HG03354 (cell line): ENCODE measurements at regions not wholly inside any gene's neighbourhood (a gene's known extent, or its start where the extent isn't known, plus 50 kb on each side); places are given as distances from the start of the nearest gene placed in this dataset.

Source experiments
- ATAC-seq: cut with Tn5 transposase; IDR thresholded peaks from one replicate; pipeline ENCODE4 v1.9.1; 2021; ENCODE audit warnings: mild to moderate bottlenecking; ENCODE audit not compliant: unreplicated experiment, poor library complexity, severe bottlenecking

DNA sequence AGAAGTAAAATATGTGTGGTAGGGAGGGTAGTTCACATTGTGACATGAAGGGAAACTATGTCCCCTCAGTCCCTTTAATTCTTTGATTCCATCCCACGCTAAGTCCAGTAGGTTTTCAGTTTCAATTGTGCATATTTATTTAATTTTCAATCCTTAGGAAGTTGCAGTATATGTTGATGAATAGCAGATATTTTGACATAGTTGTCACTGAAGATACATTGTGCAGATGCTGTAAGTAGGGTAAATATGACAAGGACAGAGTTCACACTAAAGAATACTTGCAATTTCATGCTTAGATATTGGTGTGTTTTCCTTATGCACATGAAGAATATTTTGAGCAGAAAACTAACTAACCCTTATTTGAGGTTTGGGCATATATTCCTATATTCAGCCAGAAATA lies 595.4 kb upstream of the MIR17HG start:
- no peak for ATAC-seq

DNA sequence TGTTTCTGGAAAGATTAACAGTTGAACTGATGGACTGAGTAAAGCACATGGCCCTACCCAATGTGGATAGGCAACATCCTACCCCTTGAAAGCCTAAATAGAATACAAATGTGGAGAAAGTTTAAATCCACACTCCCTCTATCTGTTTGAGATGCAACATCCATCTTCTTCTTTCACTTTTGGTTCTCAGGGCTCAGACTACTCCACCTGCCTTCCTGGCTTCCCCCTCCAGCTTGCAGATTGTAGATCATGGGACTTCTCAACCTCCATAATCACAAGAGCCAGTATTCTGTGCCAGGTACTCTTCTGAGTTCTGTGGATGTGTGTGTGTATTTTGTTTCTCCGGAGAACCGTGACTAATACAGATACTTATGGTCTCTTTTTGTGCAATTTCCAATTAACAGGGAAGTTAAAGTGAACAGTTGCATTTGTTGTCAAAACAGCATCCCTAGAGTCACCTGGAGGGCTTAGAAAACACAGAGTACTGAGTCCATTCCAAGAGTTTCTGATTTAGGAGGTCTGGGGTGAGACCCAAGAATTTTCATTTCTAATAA lies 590.3 kb upstream of the MIR17HG start:
- no peak for ATAC-seq

DNA sequence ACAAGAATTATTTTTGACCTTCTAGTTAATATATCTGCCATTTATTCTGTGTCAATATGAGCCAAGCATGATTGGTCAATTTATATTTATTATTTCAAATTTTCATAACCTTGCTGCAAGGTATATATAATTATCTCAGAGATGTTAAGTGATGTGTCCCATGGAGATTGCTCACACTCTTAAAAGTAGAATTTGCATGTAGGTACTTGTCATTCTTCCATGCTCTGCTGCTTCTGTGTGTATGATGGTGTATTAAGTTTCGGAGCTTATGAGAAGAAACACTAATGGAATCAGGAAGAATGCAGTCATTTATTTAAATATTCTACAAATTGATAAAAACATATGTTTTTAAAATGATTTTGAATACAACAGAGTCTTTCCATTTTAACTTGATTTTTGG lies 586.8 kb upstream of the MIR17HG start:
- ATAC-seq, result no peak

DNA sequence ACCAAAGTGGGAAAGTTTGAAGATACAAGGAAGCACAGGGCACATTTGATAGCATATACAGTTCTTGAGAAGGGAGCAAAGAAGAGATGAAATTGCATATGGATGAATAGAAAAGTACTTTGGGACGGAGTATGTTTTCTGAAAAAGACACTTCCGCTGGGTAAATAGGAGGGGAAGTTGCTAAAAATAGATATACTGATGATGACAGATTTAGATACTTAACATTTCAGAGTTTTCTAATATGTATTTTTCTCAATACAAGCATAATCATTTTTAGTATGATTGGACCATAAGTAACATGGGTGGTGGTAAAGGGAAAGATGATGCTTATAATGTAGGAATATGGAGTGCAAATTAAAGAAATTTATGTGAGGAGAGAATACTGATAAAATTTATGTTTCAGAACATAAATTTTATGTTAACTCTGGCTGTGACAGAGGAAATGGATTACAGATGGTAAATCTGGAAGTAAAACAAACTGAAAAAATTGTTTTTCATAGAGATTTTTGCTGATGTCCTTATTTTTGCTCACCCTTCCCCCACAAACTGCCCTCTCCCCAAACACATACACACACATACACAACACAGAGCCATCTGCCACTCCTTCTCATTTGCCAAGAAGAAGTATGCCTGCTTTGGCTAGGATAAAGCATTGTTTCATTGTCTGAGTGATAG lies 583.9 kb upstream of the MIR17HG start:
- ATAC-seq, result no peak

DNA sequence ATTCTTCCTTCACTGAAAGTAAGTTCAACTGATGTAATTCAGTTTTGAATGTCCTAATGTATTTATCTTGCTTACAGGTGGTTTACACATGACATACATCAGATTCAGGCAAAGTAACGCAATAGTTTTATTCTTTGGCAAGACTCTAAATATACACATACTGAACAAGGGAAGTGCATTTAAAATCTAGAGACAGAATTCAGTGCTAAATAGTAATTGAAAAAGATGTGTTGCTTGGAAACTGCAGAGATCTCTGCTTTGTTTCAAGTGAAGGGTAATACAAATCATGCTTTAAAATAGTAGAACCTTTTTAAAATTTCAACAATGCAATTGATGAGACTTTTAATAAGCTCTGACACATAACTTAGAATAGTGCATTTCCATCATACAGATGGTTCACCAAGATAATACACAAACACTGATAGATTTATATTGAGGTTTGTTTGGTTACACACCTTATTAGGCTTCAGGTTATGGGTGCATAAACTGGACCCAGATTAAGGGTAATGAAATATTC lies 581.0 kb upstream of the MIR17HG start:
- no peak for ATAC-seq

DNA sequence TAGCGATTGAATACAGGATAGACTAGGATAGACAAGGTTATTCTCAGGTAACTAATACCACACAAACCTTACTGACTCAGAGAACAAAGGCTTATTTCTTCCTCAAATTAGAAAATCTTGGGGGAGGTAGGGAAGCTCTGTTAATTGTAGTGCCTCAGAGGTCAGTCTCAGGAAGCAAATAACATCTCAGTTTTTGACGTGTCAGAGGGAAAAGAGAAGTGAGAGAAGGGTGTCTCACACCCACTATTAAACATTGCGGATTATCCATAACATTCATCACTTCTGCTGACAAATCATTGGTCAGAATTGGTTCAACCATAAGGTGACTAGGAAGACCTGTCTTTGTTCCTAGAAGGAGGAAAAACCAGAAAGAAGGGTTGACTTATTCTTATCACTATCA lies 579.4 kb upstream of the MIR17HG start:
- ATAC-seq, result no peak

DNA sequence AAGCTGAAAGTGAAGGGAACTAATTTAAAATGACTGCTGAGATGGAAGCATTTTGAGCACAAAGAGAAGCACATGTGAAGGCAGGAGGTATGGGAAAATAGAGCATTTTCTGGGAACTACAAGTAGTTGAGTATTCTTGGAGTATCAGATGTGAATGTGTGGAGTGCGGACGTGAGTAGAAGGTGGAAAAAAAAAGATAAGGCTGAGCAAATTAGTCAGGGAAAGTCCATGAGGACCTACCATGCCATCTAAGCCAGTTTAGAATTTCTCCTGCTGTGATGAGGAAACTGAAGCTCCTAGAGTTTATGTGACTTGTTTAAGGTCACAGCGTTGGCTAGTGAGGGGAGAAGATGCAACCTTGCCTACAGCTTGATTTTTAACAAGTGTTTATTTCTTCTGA lies 578.1 kb upstream of the MIR17HG start:
- no peak for ATAC-seq

DNA sequence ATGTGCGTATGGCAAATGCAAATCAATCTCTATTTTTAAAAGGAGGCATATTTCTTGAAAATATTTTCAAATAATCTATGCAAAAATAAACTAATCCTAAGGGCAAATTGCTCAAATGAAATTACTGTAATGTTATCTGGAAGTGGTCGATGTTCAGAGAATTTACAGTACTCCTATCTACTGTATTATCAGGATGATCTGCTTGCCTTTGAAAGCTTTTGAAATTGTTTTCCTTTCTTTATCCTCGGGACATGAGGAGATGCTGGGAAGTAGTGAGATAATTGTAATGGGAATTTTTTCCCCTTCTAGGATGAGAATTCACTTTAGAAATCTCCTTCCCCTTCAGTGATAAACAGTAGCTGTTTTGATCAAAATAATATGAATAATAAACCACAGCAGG lies 577.2 kb upstream of the MIR17HG start:
- no peak for ATAC-seq

DNA sequence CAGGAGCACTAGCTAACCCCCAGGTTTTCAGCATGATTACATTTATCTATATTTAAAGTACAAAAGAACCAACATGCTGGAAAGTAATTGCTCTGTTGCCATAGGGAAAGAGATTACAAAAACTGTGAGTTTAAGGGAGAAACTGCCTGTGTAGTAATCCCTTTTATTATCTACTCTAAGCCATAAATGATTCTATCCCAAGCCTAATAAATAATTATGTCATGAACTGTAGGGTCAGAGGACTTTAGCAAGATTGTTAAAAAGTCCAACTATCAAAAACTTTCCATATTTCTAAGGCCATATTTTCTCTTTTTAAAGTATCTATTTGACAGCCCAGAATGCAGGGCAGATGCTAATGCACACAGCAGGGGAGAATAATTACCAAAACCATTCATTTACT lies 573.8 kb upstream of the MIR17HG start:
- ATAC-seq, result no peak

DNA sequence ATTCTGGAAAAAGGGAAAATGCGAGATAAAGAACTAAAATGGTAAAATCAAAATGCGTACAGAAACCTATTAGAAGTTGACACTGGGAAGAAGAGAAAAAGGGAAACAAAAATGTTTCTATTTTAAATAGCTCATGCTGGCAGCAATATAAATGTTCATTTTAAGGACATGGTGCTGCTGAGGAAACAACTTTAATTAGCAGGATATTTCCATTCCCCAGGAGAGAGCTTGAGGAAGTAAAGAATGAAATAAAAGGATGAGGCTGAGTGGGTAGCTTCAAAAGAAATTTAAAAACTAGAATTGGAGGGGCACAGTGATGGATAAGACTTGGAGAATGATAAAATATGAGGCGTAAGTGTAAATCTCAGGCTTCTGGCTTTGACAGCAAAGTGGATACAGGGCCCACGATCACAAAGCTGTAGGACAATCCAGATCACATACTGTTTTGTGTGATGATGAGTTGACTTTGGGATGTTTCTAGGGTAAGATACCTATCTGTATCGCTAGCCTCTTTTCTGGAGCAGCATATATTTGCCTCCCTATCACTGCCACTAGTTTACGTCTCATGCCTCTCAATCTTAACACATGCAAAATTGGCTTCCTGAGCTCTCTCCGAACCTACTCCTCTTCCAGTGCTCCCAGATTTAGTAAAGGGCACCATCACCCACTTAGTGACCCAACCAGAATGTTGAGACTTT lies 571.3 kb upstream of the MIR17HG start:
- no peak for ATAC-seq

DNA sequence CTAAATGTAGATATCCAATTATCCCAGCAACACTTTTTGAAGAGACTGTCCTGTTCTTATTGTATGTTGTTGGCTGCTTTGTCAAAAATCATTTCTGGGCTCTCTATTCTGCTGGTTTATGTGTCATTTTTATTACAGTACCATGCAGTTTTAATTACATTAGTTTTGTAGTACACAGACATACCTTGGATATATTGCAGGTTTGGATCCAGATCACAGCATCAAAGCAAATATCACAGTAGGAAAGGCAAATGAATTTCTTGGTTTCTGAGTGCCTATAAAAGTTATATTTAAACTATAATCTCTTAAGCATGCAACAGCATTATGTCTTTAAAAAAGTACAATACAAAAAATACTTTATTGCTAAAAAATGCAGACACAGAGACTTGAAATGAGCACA lies 564.2 kb upstream of the MIR17HG start:
- ATAC-seq, result no peak

DNA sequence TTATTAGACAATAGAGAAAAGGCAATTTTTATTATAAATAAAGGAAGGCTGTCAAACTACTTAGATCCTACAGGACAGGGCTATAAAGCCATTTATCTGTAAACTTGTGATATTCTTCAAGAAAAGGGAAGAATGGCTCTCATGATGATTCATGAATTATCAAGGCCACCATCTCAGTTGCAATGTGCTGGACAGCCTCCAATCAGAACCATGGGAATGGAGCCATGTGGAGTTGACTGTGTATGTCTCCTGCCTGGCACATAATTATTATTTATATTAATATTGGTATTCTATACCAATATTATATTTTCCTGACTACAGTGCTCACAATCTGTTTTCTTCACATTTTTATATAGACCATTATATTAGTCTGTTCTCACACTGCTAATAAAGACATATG lies 560.5 kb upstream of the MIR17HG start:
- no peak for ATAC-seq

DNA sequence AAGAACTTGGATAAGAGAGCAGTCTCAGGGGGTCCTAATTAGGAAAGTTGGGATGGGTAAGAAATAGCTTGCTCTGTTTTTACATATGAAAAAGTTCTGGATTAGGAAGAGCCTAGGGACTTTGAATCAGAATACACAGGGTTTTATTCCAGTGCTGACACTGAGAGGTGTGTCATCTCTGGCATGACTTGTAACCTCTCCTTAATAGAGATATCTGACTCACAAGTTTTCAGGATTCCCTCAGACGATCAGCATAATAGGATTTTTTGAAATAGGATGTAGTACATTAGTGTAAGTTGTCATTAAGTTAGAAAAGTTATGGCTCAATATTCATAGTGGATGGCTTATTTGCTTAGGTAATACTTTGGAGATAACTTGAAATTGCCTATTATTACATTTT lies 555.2 kb upstream of the MIR17HG start:
- no peak for ATAC-seq

DNA sequence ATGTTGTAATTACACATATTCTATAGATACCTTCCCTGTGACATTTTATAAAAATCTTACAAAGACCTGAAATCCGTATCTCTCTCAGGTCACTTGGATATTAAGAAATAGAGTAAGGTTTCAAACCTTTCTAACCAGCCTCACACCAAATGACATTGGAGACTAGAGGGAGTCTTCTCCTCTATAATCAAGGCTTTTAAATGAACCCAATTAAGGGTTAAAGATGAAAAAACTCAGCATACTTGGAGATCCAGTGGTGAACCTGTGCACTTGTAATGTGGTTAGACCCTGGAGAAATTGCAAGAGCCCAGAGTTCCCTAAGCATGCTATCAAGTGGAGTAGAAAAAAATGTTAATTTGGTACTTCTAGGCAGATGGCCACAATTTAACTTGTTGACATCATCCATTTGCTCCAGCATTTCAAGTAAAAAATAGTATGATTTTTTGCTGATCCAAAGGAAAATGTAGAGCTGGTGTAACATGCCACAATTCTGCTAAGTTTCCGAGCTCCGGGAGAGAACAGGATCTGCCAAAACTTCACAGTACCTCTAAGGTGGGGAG lies 554.1 kb upstream of the MIR17HG start:
- ATAC-seq, result no peak

DNA sequence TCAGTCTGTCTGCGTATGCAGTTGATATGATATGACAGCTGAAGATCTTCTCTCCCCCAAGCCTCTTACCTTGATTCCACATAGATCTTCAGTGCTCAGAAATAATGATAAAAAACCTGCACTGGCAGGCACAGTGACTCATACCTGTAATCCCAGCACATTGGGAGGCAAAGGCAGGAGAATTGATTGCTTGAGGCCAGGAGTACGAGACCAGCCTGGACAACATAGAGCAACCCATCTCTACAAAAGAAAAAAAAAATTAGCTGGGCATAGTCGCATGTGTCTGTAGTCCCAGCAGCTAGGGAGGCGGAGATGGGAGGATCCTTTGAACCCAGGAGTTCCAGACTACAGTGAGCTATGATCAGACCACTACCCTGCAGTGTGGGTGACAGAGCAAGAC lies 551.0 kb upstream of the MIR17HG start:
- ATAC-seq, result no peak

DNA sequence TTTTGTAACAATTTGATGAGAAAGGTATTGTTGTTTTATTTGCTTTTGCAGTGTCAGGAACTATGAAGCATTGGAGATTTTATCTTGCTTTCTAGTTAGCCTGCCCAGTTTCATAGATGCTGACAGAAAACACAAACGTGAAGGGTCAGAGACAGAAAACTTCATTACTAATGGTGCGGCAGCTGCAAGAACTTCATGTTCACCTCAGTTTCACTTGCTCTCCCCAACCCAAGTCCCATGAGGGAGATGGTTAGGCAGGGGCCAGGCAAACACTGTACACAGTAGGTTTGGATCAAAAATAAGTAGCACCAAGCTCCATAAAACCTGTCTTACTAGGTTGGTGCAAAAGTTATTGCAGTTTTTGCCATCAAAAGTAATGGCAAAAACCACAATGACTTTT lies 550.2 kb upstream of the MIR17HG start:
- no peak for ATAC-seq

DNA sequence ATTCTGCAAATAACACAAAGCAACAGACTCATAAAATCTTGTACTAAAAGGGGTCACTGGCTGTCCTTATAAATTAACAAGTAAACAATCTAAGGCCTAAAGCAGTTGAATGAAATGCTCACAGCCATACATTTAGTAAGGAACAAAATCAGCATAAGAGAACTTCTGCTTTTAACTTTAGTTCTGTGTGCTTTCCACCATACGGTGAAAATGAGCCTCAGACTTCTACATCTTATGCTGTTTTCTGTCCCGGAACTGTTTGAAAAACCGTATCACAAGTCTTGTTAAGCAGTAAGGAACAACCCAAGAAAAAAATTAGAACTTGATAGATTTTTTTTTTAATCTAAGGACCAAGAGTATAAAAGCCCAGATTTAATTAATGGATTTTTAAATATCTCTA lies 549.1 kb upstream of the MIR17HG start:
- no peak for ATAC-seq

DNA sequence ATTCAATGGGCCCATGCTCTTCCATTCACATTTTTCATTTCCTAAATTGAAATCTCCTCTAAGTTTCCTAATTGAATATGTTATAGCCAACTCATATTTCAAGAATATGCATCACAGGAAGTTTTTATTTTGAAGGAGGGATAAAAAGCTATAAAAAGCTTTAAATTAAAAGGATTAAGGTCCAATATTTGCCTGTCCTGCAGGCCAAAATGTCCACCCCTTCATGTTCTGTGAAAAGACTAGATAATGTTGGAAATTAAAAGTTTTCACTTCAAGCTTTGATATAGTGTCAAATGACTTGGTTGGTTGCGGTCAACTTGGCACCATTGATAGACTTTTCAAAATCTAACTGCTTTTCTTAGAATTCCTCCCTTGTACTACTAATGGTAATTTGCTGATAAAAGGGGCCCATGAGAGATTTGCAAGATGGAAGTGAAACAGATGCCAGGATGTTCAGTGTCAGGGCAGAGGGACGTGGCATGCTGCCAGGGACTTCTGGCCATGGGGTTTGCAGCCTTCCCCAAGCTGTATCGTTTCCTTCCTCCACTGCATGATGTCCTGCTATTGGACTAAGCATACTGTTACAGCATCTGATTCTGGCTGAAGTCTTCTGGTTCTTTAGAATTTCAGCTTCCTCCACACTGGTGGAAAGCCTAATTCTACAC lies 547.3 kb upstream of the MIR17HG start:
- ATAC-seq, result no peak

DNA sequence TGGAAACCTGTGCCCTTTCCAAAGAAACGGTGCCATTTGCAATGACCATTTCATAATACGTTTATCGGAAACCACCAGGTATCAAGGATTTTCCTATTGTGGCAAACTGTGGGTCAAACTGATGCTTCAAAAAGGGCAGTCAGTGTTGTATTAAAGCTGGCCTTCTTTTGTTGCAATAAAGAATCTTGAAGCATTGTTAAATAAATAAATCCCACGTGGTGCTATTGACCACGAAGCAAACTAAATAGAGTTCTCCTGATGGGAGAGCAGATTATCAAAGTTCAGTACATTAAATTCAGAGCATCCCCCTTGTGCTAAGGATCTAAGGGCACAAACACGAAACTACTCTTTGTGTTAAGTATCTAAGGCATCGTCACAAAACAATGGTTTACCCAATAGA lies 545.9 kb upstream of the MIR17HG start:
- no peak for ATAC-seq

DNA sequence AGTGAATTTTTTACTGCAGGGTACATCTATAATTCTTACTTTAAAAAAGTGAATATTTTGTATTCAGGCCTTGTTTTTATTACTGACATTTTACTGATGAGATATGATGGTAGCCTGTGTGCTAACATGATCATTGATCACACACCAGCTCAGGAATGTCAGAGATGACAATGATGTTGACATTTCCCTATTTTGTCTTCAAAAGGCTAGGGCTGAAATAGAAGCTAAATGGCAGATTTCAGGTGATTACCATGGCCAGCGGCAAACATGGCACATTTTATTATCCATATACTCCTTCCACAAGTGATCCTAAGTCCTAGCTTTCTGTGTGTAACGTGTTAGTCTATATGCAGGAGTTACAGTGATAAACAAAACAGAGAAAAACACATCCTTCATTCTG lies 544.3 kb upstream of the MIR17HG start:
- ATAC-seq, result no peak
